B cell (primary cell): ENCODE measurements at regions not wholly inside any gene's neighbourhood (a gene's known extent, or its start where the extent isn't known, plus 50 kb on each side); places are given as distances from the start of the nearest gene placed in this dataset.

ENCODE experiments used
- ATAC-seq: fragments of 200-7000 bp; cut with Tn5 transposase; one replicate; pipeline ENCODE4 v1.10.0; 2021; ENCODE audit warnings: low read depth, mild to moderate bottlenecking, moderate number of reproducible peaks, moderate library complexity
- CTCF ChIA-PET: fragments of 350-600 bp; sonication (Branson Sonifier 250); formaldehyde crosslinking; loops from one replicate; lab custom pipeline; 2021; ENCODE audit warnings: antibody characterized with exemption, inconsistent platforms; lab: Charles Lee
- POLR2A ChIA-PET: fragments of 350-600 bp; sonication (Branson Sonifier 250); formaldehyde crosslinking; loops from one replicate; lab custom pipeline; 2021; ENCODE audit warnings: antibody characterized with exemption; lab: Charles Lee
- DNase-seq: peaks from one replicate; pipeline ENCODE4 v3.0.0; 2013
- H2AFZ ChIP-seq: 2 replicates; pipeline ENCODE4 v1.6.1; 2012; ENCODE audit warnings: mild to moderate bottlenecking, low read depth, low read length; ENCODE audit not compliant: insufficient read depth, poor library complexity, severe bottlenecking
- H3K27ac ChIP-seq, 2 donors: 1 replicate in 1 of 2; 2 replicates in 1 of 2; pipeline ENCODE4 v1.5.1; 2012 to 2013; ENCODE audit warnings: low read length in 2 of 2, mild to moderate bottlenecking in 2 of 2, moderate library complexity in 1 of 2
- H3K27me3 ChIP-seq, 4 experiments: fragments of 200-600 bp in 1 of 4; sonication (generic) in 1 of 4; replicated peaks in 1 of 4; 1 replicate in 2 of 4; 2 replicates in 2 of 4; pipeline versions ENCODE4 v1.6.1 to v1.7.0; 2013 to 2016; ENCODE audit warnings: low read length in 3 of 4, mild to moderate bottlenecking in 2 of 4, mixed read lengths in 1 of 4, moderate library complexity in 1 of 4; ENCODE audit not compliant: insufficient read depth in 4 of 4, control insufficient read depth in 3 of 4; ENCODE audit errors: control extremely low read depth in 1 of 4
- H3K36me3 ChIP-seq, 2 experiments: replicated peaks in 1 of 2; 1 replicate in 1 of 2; 2 replicates in 1 of 2; pipeline versions ENCODE4 v1.6.1 to v1.7.1; 2013; ENCODE audit warnings: low read length in 1 of 2; ENCODE audit not compliant: insufficient read depth in 2 of 2, control insufficient read depth in 1 of 2; ENCODE audit errors: control extremely low read depth in 1 of 2, extremely low read depth in 1 of 2
- H3K4me1 ChIP-seq, 2 donors: fragments of 200-600 bp in 1 of 2; sonication (generic) in 1 of 2; 1 replicate in 1 of 2; 2 replicates in 1 of 2; pipeline versions ENCODE4 v1.5.1 to v1.6.1; 2013 to 2017; ENCODE audit warnings: low read length in 2 of 2; ENCODE audit not compliant: control insufficient read depth in 2 of 2, insufficient read depth in 2 of 2
- H3K4me2 ChIP-seq: replicated peaks from 2 replicates; pipeline ENCODE3; 2012; ENCODE audit warnings: mild to moderate bottlenecking, low read depth, low read length; ENCODE audit not compliant: poor library complexity, severe bottlenecking
- H3K4me3 ChIP-seq, 5 experiments: fragments of 200-600 bp in 1 of 5; sonication (generic) in 1 of 5; 1 replicate in 3 of 5; 2 replicates in 2 of 5; pipeline versions ENCODE4 v1.5.1 to v1.7.0; 2011 to 2016; ENCODE audit warnings: low read length in 4 of 5, mild to moderate bottlenecking in 4 of 5, low read depth in 2 of 5, control low read depth in 1 of 5, moderate library complexity in 1 of 5; ENCODE audit not compliant: insufficient read depth in 1 of 5; ENCODE audit errors: control extremely low read depth in 1 of 5, extremely low read depth in 1 of 5
- H3K79me2 ChIP-seq: fragments of 200-600 bp; sonication (generic); one replicate; pipeline ENCODE4 v1.6.0; 2016; ENCODE audit warnings: low read length; ENCODE audit not compliant: control insufficient read depth, insufficient read depth
- H3K9ac ChIP-seq: fragments of 200-600 bp; sonication (generic); 2 replicates; pipeline ENCODE4 v1.6.1; 2017; ENCODE audit warnings: mild to moderate bottlenecking, low read length, moderate library complexity
- H3K9me3 ChIP-seq, 3 donors: one replicate each; pipeline versions ENCODE4 v1.6.1 to v1.7.1; 2013; ENCODE audit warnings: low read length in 2 of 3; ENCODE audit not compliant: control insufficient read depth in 2 of 3, insufficient read depth in 1 of 3; ENCODE audit errors: control extremely low read depth in 1 of 3
- H4K20me1 ChIP-seq: 2 replicates; pipeline ENCODE4 v1.6.0; 2012; ENCODE audit warnings: mild to moderate bottlenecking, low read length; ENCODE audit not compliant: insufficient read depth, control insufficient read depth, poor library complexity, severe bottlenecking
- H3K27ac Mint-ChIP-seq: one replicate; pipeline ENCODE4 v1.8.0; 2021; ENCODE audit warnings: mixed read lengths
- H3K27me3 Mint-ChIP-seq: one replicate; pipeline ENCODE4 v1.8.0; 2021; ENCODE audit warnings: mixed read lengths
- H3K4me1 Mint-ChIP-seq: one replicate; pipeline ENCODE4 v1.8.0; 2021; ENCODE audit warnings: mixed read lengths
- H3K4me3 Mint-ChIP-seq: one replicate; pipeline ENCODE4 v1.8.0; 2021; ENCODE audit warnings: mixed read lengths
- H3K9me3 Mint-ChIP-seq: one replicate; pipeline ENCODE4 v1.8.0; 2022; ENCODE audit warnings: mixed read lengths; ENCODE audit not compliant: insufficient read depth
- CTCF ChIP-seq: fragments of 200-600 bp; IDR thresholded peaks from one replicate; pipeline ENCODE4 v1.8.0; 2022; ENCODE audit warnings: antibody characterized with exemption, mild to moderate bottlenecking
- EZH2 ChIP-seq: IDR thresholded peaks from 2 replicates; pipeline ENCODE4 v1.6.1; 2012; ENCODE audit warnings: borderline replicate concordance, low read depth, mild to moderate bottlenecking, moderate library complexity, low read length; ENCODE audit not compliant: insufficient read depth, poor library complexity, severe bottlenecking
- WGBS: methylation state at CpG from one replicate; pipeline ENCODE4 v1.1.5; 2013; ENCODE audit warnings: missing lambda C conversion rate; ENCODE audit not compliant: insufficient coverage; 5-methylcytosine and 5-hydroxymethylcytosine counted together
- intact Hi-C: fragments of 100-400 bp; cut with micrococcal nuclease; formaldehyde crosslinking; loops from one replicate; pipeline ENCODE4 v1.10.0; 2022

- Histone ChIP-seq H3K36me3 (no peaks in the 10 kb centered on the region), H3K9me3 (peaks cover 0 to 4% (median 0%) of the 10 kb centered on the region in 3 donors), H2AFZ (no peak overlapping the region), H3K27me3 (no peaks in the 10 kb centered on the region), H4K20me1 (no peaks in the 10 kb centered on the region), H3K27ac (no peak overlapping the region), H3K79me2 (no peaks in the 10 kb centered on the region), H3K9ac (no peak overlapping the region), H3K4me3 (no peak overlapping the region), H3K4me1 (no peaks in the 10 kb centered on the region), H3K4me2 (no peak overlapping the region)
- ATAC-seq (no peak), DNase-seq (no peak)
- Mint-ChIP-seq H3K27me3 (no peaks in the 10 kb centered on the region), H3K4me3 (no peak overlapping the region), H3K9me3 (peaks cover 3% of the 10 kb centered on the region), H3K4me1 (no peaks in the 10 kb centered on the region), H3K27ac (no peak overlapping the region)
- ChIA-PET POLR2A (no interaction called here), CTCF (no interaction called here)
- no peak for TF ChIP-seq CTCF
- no peak for TF ChIP-seq EZH2
- intact Hi-C loops = no loop called here
- no CpG with 5 or more reads among the region's 2 CpGs for WGBS
These were observed 405.5 kb downstream of the EFNB2 start for GRCh38 chr13:106129993-106130392.

- Histone ChIP-seq H3K36me3 (no peaks in the 10 kb centered on the region), H3K27me3 (no peaks in the 10 kb centered on the region), H4K20me1 (no peaks in the 10 kb centered on the region), H3K27ac (no peak overlapping the region), H3K4me3 (no peak overlapping the region), H3K4me2 (no peak overlapping the region), H3K4me1 (no peaks in the 10 kb centered on the region), H3K9ac (no peak overlapping the region), H3K9me3 (peaks cover 0 to 4% (median 0%) of the 10 kb centered on the region in 3 donors), H3K79me2 (no peaks in the 10 kb centered on the region), H2AFZ (no peak overlapping the region)
- no peak overlapping the region for H3K27ac Mint-ChIP-seq
- DNase-seq (no peak), ATAC-seq (no peak)
- POLR2A ChIA-PET = no interaction called here
- no peaks in the 10 kb centered on the region for H3K27me3 Mint-ChIP-seq
- CTCF ChIA-PET = no interaction called here
- no peak overlapping the region for H3K4me3 Mint-ChIP-seq
- TF ChIP-seq EZH2 (no peak), CTCF (no peak)
- peaks cover 3% of the 10 kb centered on the region for H3K9me3 Mint-ChIP-seq
- no peaks in the 10 kb centered on the region for H3K4me1 Mint-ChIP-seq
- intact Hi-C loops = no loop called here
- WGBS = no CpG with 5 or more reads among the region's 1 CpG
These were observed 406.2 kb downstream of the EFNB2 start for GRCh38 chr13:106129273-106129672.
